Thyroid gland (tissue), 4 donors: ENCODE measurements at regions not wholly inside any gene's neighbourhood (a gene's known extent, or its start where the extent isn't known, plus 50 kb on each side); places are given as distances from the start of the nearest gene placed in this dataset.

Source experiments
- DNase-seq, 2 donors: peaks; one replicate each; pipeline ENCODE4 v3.0.0-alpha.2; 2019
- H3K27ac ChIP-seq, 3 donors: fragments of 200-600 bp; sonication (generic); 1 replicate in 2 of 3; 2 replicates in 1 of 3; pipeline ENCODE4 v1.5.1; 2016 to 2019; ENCODE audit warnings: mild to moderate bottlenecking in 1 of 3, moderate library complexity in 1 of 3
- H3K27me3 ChIP-seq: fragments of 200-600 bp; sonication (generic); one replicate; pipeline ENCODE4 v1.5.1; 2019
- H3K36me3 ChIP-seq, 2 donors: fragments of 200-600 bp; sonication (generic); one replicate each; pipeline ENCODE4 v1.5.1; 2016 to 2019
- H3K4me1 ChIP-seq, 2 donors: fragments of 200-600 bp; sonication (generic); one replicate each; pipeline ENCODE4 v1.5.1; 2017 to 2019
- H3K4me3 ChIP-seq, 3 donors: fragments of 200-600 bp; sonication (generic); replicated peaks in 1 of 3; 1 replicate in 2 of 3; 2 replicates in 1 of 3; pipeline ENCODE4 v1.5.1; 2016; ENCODE audit warnings: mild to moderate bottlenecking in 1 of 3
- H3K9me3 ChIP-seq: fragments of 200-600 bp; sonication (generic); one replicate; pipeline ENCODE4 v1.5.1; 2017
- POLR2A ChIP-seq, 2 donors: fragments of 450-650 bp; IDR thresholded peaks; one replicate each; pipeline ENCODE4 v1.6.1; 2017; ENCODE audit warnings: antibody characterized with exemption in 2 of 2, mild to moderate bottlenecking in 2 of 2, moderate library complexity in 1 of 2
- WGBS, 2 donors: methylation state at CpG; one replicate each; pipeline ENCODE4 v1.1.5; 2017; 5-methylcytosine and 5-hydroxymethylcytosine counted together
- intact Hi-C: fragments of 100-400 bp; cut with DNase I; formaldehyde crosslinking; loops from one replicate; pipeline ENCODE4 v1.15.1; 2023
- TF ChIP-seq, protein P1 (sequence below), 6 experiments: fragments of 200-600 bp in 3 of 6; fragments of 450-650 bp in 3 of 6; sonication (generic) in 3 of 6; IDR thresholded peaks; one replicate each; pipeline ENCODE4 v1.5.1; 2016 to 2019; ENCODE audit warnings: antibody characterized with exemption in 6 of 6, mild to moderate bottlenecking in 2 of 6, inconsistent platforms in 1 of 6, moderate library complexity in 1 of 6

DNA sequence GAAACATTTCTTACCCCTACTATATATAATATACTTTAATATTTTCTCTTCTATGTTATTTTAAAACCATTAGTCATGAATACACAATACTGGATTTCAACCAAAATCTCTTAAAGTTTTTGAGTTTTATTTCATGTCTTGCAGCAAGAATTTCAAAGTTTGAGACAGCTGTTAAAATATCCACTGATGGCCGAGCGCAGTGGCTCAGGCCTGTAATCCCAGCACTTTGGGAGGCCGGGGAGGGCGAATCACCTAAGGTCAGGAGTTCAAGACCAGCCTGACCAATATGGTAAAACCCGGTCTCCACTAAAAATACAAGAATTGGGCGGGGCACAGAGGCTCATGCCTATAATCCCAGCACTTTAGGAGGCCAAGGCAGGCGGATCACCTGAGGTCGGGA lies 59.7 kb upstream of the DAPK1 start:
- Histone ChIP-seq H3K4me1 (no peaks in the 10 kb centered on the region), H3K4me3 (no peak overlapping the region), H3K9me3 (no peaks in the 10 kb centered on the region), H3K27me3 (no peaks in the 10 kb centered on the region), H3K27ac (no peak overlapping the region), H3K36me3 (no peaks in the 10 kb centered on the region)
- no peak for DNase-seq
- WGBS, 2 donors, result 94% methylated on average over 8 of the region's 8 CpGs
- intact Hi-C loops, result no loop called here
- TF ChIP-seq, protein P1, sequence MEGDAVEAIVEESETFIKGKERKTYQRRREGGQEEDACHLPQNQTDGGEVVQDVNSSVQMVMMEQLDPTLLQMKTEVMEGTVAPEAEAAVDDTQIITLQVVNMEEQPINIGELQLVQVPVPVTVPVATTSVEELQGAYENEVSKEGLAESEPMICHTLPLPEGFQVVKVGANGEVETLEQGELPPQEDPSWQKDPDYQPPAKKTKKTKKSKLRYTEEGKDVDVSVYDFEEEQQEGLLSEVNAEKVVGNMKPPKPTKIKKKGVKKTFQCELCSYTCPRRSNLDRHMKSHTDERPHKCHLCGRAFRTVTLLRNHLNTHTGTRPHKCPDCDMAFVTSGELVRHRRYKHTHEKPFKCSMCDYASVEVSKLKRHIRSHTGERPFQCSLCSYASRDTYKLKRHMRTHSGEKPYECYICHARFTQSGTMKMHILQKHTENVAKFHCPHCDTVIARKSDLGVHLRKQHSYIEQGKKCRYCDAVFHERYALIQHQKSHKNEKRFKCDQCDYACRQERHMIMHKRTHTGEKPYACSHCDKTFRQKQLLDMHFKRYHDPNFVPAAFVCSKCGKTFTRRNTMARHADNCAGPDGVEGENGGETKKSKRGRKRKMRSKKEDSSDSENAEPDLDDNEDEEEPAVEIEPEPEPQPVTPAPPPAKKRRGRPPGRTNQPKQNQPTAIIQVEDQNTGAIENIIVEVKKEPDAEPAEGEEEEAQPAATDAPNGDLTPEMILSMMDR (IDR thresholded peaks at IDR 0.05), result no peak
- TF ChIP-seq POLR2A (IDR thresholded peaks at IDR 0.05), result no peak

DNA sequence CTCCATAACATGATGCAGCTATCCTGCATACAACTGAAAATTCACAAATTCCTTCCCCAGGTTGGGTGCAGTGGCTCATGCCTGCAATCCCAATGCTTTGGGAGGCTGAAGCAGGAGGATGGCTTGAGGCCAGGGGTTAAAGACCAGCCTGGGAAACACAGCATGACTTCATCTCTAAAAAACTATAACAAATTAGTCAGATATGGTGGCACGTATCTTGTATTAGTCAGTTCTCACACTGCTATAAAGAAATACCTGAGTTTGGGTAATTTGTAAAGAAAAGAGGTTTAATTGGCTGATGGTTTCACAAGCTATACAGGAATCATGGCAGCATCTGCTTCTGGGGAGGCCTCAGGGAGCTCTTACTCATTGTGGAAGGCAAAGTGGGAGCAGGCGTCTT lies 56.4 kb upstream of the DAPK1 start:
- no peaks in the 10 kb centered on the region for H3K9me3 ChIP-seq
- intact Hi-C loops, result no loop called here
- H3K4me3 ChIP-seq, result no peak overlapping the region
- H3K4me1 ChIP-seq, result no peaks in the 10 kb centered on the region
- no peaks in the 10 kb centered on the region for H3K27me3 ChIP-seq
- no peaks in the 10 kb centered on the region for H3K36me3 ChIP-seq
- H3K27ac ChIP-seq, result no peak overlapping the region
- no peak for DNase-seq
- TF ChIP-seq, protein P1 (IDR thresholded peaks at IDR 0.05), result no peak
- TF ChIP-seq POLR2A (IDR thresholded peaks at IDR 0.05), result no peak
- WGBS, 2 donors, result 91 to 98% methylated on average over 2 of the region's 2 CpGs

- no peaks in the 10 kb centered on the region for H3K27me3 ChIP-seq
- H3K36me3 ChIP-seq, result no peaks in the 10 kb centered on the region
- no peak overlapping the region for H3K27ac ChIP-seq
- DNase-seq, result no peak
- H3K4me1 ChIP-seq, result no peaks in the 10 kb centered on the region
- no peak overlapping the region for H3K4me3 ChIP-seq
- 75% methylated on average over 2 of the region's 2 CpGs for WGBS, 2 donors
- no peak for TF ChIP-seq POLR2A (IDR thresholded peaks at IDR 0.05)
- TF ChIP-seq, protein P1 (IDR thresholded peaks at IDR 0.05), result no peak
- intact Hi-C loops, result no loop called here
- no peaks in the 10 kb centered on the region for H3K9me3 ChIP-seq
Observed at GRCh38 chr9:87442451-87442850, 55.2 kb upstream of the DAPK1 start.

DNA sequence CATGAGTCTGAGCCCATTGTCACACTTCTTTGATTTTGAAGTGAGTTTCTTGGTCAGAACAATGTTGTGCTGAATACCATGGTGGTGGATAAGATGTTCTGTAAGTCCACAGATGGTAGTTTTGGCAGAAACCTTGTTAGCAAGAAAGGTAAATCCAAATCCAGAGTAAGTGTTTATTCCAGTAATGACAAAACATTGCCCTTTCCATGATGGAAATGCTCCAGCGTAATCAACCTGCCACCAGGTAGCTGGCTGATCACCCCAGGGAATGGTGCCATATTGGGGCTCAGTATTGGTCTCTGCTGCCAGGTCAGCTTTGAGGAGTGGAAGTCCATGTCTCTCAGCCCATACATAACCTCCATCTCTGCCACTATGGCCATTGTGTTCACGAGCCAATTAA lies 54.7 kb upstream of the DAPK1 start:
- intact Hi-C loops, result no loop called here
- no peaks in the 10 kb centered on the region for H3K9me3 ChIP-seq
- DNase-seq, result no peak
- no peak overlapping the region for H3K4me3 ChIP-seq
- TF ChIP-seq POLR2A (IDR thresholded peaks at IDR 0.05), result no peak
- TF ChIP-seq, protein P1 (IDR thresholded peaks at IDR 0.05), result no peak
- H3K27ac ChIP-seq, result no peak overlapping the region
- H3K4me1 ChIP-seq, result no peaks in the 10 kb centered on the region
- no peaks in the 10 kb centered on the region for H3K27me3 ChIP-seq
- no peaks in the 10 kb centered on the region for H3K36me3 ChIP-seq
- WGBS, 2 donors, result 93 to 95% methylated on average over 2 of the region's 2 CpGs

DNA sequence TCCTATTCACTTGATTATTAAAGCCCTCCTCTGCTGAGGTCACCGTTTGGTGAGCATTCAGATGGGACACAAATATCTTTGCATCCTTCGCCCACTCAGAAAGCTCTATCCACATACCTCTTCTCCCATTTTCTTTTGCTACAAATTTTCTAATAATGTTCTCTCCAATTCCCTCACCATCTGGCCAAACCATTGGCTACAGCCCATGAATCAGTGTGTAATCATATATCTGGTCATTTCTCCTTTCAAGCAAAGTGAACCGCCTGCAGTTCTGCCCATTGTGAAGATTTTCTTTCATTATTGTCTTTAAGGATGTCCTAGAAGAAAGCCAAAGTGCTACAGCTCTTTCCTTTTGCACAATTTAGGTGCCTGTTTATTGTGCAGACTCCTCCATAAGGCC lies 54.2 kb upstream of the DAPK1 start:
- H3K9me3 ChIP-seq, result no peaks in the 10 kb centered on the region
- no peaks in the 10 kb centered on the region for H3K36me3 ChIP-seq
- no peak overlapping the region for H3K27ac ChIP-seq
- no peaks in the 10 kb centered on the region for H3K27me3 ChIP-seq
- no peak overlapping the region for H3K4me3 ChIP-seq
- no peaks in the 10 kb centered on the region for H3K4me1 ChIP-seq
- TF ChIP-seq, protein P1 (IDR thresholded peaks at IDR 0.05), result no peak
- TF ChIP-seq POLR2A (IDR thresholded peaks at IDR 0.05), result no peak
- intact Hi-C loops, result no loop called here
- 95 to 98% methylated on average over 3 of the region's 3 CpGs for WGBS, 2 donors
- no peak for DNase-seq
